C4-2B (cell line): ENCODE measurements at regions not wholly inside any gene's neighbourhood (a gene's known extent, or its start where the extent isn't known, plus 50 kb on each side); places are given as distances from the start of the nearest gene placed in this dataset.

Source experiments
- H3K27ac ChIP-seq: fragments of 450-650 bp; 2 replicates; pipeline ENCODE4 v1.5.1; 2017
- CTCF ChIP-seq: fragments of 450-650 bp; conservative IDR thresholded peaks from 2 replicates; pipeline ENCODE4 v1.5.1; 2017; ENCODE audit warnings: mild to moderate bottlenecking
- ZFX ChIP-seq: fragments of 450-650 bp; IDR thresholded peaks from 2 replicates; pipeline ENCODE4 v1.6.1; 2017

GRCh38 chr16:49216593-49216992, 65.0 kb downstream of the CBLN1 start:
- TF ChIP-seq CTCF (no peak), ZFX (no peak)
- no peak overlapping the region for H3K27ac ChIP-seq

- H3K27ac ChIP-seq = no peak overlapping the region
- no peak for TF ChIP-seq ZFX
- no peak for TF ChIP-seq CTCF
Observed at GRCh38 chr16:49213594-49213993, 68.0 kb downstream of the CBLN1 start.

- H3K27ac ChIP-seq = no peak overlapping the region
Observed at GRCh38 chr16:49204191-49204590, 77.4 kb downstream of the CBLN1 start.

GRCh38 chr16:49203361-49203760, 78.3 kb downstream of the CBLN1 start:
- TF ChIP-seq ZFX (no peak), CTCF (no peak)

More at GRCh38 chr16:49204191-49204590, 77.4 kb downstream of the CBLN1 start:
- no peak for TF ChIP-seq CTCF
- no peak for TF ChIP-seq ZFX

GRCh38 chr16:49201118-49201517, 80.5 kb downstream of the CBLN1 start:
- TF ChIP-seq ZFX = no peak
- TF ChIP-seq CTCF = no peak
- no peak overlapping the region for H3K27ac ChIP-seq

More at GRCh38 chr16:49203361-49203760, 78.3 kb downstream of the CBLN1 start:
- H3K27ac ChIP-seq = no peak overlapping the region

- TF ChIP-seq CTCF (no peak), ZFX (no peak)
- no peak overlapping the region for H3K27ac ChIP-seq
Observed at GRCh38 chr16:49200223-49200820, 81.3 kb downstream of the CBLN1 start.

GRCh38 chr16:49195237-49195548, 86.4 kb downstream of the CBLN1 start:
- TF ChIP-seq CTCF = no peak
- TF ChIP-seq ZFX = no peak
- H3K27ac ChIP-seq = no peak overlapping the region
